Body of pancreas (tissue), 4 donors: ENCODE measurements at regions not wholly inside any gene's neighbourhood (a gene's known extent, or its start where the extent isn't known, plus 50 kb on each side); places are given as distances from the start of the nearest gene placed in this dataset.

ENCODE experiments used
- CTCF ChIP-seq, 7 experiments: fragments of 450-650 bp in 4 of 7; fragments of 200-600 bp in 3 of 7; sonication (generic) in 3 of 7; IDR thresholded peaks; one replicate each; pipeline ENCODE4 v1.5.1; 2016 to 2019; ENCODE audit warnings: antibody characterized with exemption in 7 of 7
- POLR2A ChIP-seq, 3 donors: fragments of 450-650 bp; IDR thresholded peaks; one replicate each; pipeline ENCODE4 v1.6.1; 2016; ENCODE audit warnings: antibody characterized with exemption in 3 of 3, mild to moderate bottlenecking in 2 of 3

- TF ChIP-seq POLR2A (IDR thresholded peaks at IDR 0.05) (no peak), CTCF (IDR thresholded peaks at IDR 0.05) (no peak)
Measured at GRCh38 chr5:155532621-155533311, 519.2 kb downstream of the KIF4B start.
